Activated B cell treated with CpG ODN at 0.5 μM for 24 hours (primary cell): ENCODE measurements at regions not wholly inside any gene's neighbourhood (a gene's known extent, or its start where the extent isn't known, plus 50 kb on each side); places are given as distances from the start of the nearest gene placed in this dataset.
"Not testable (repeated sequence)": the region's sequence is repeated elsewhere in the genome, so short reads cannot be mapped to it uniquely, and the experiment has no call there.

Source experiments
- ATAC-seq: fragments of 200-7000 bp; cut with Tn5 transposase; one replicate; pipeline ENCODE4 v1.10.0; 2021; ENCODE audit warnings: low read depth, mild to moderate bottlenecking, moderate library complexity
- CTCF ChIA-PET: fragments of 350-600 bp; sonication (Branson Sonifier 250); formaldehyde crosslinking; loops from one replicate; lab custom pipeline; 2021; ENCODE audit warnings: antibody characterized with exemption; lab: Charles Lee
- POLR2A ChIA-PET: fragments of 350-600 bp; sonication (Branson Sonifier 250); formaldehyde crosslinking; loops from one replicate; lab custom pipeline; 2021; ENCODE audit warnings: antibody characterized with exemption; lab: Charles Lee
- DNase-seq: peaks from one replicate; pipeline ENCODE4 v3.0.0; 2022
- H3K27ac Mint-ChIP-seq: one replicate; pipeline ENCODE4 v1.8.0; 2020; ENCODE audit warnings: mixed read lengths
- H3K27me3 Mint-ChIP-seq: one replicate; pipeline ENCODE4 v1.8.0; 2021; ENCODE audit warnings: mixed read lengths
- H3K36me3 Mint-ChIP-seq: one replicate; pipeline ENCODE4 v1.8.0; 2021; ENCODE audit warnings: low read depth, mixed read lengths
- H3K4me1 Mint-ChIP-seq: one replicate; pipeline ENCODE4 v1.8.0; 2021; ENCODE audit warnings: mixed read lengths
- H3K4me3 Mint-ChIP-seq: one replicate; pipeline ENCODE4 v1.8.0; 2020; ENCODE audit warnings: mild to moderate bottlenecking, mixed read lengths
- H3K9me3 Mint-ChIP-seq: one replicate; pipeline ENCODE4 v1.8.0; 2020; ENCODE audit warnings: mixed read lengths
- intact Hi-C: fragments of 100-400 bp; cut with micrococcal nuclease; formaldehyde crosslinking; loops from one replicate; pipeline ENCODE4 v1.15.1; 2024
- TF ChIP-seq, protein P1 (sequence below): fragments of 200-600 bp; IDR thresholded peaks from one replicate; pipeline ENCODE4 v1.8.0; 2022; ENCODE audit warnings: antibody characterized with exemption, mild to moderate bottlenecking

DNA sequence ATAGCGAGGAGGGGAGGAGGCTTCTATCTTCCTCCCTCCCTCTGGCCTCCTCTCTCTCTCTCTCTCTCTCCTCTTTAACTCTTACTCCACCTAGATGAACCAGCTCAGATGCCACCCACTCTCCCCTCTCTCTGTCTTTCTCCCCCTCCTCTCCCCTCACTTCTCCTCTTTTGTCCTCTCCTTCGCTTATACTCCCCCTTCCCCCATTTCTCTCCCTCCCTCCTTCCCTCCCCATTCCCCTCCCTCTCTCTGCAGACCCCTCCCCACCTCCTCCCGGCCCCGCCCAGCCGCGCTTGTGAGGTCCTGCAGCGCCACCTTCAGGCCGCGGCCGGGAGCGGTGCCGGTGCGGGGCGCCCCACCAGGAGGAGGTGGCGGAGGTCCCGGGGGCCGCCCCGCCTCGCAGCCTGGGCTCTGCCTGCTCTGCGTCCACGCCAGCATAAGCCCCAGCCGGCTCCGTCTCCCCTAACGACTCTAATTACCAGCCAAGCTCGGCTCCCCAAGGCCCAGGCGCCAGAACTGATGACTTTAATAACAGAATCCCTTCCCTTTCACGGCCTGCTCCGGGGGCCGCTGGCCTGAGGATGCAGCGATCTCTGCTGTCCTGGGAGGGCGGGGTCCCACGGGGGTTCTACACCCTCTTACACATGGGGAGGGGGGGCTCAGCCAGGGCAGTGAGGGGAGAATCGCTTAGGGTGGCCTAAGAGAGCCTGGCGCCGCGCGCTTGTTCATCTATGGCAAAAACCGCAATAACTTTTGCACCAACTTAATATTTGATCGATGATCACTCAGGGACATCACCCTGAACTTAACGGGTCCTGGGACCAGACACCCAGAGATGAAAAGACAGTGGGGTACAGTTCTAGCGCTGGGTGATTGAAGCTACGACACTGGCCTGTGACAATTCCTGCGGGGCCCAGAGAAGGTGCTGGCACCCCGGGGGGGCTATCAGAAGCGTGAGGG lies 637.3 kb downstream of the MATN1 start:
- POLR2A ChIA-PET: no interaction called here
- Mint-ChIP-seq H3K4me3 (no peak overlapping the region), H3K27me3 (peaks cover 49% of the 10 kb centered on the region), H3K9me3 (peaks cover 2% of the 10 kb centered on the region), H3K27ac (no peak overlapping the region), H3K4me1 (peaks cover 2% of the 10 kb centered on the region), H3K36me3 (no peaks in the 10 kb centered on the region)
- DNase-seq (no peak), ATAC-seq (no peak)
- intact Hi-C loops: no loop called here
- TF ChIP-seq, protein P1, sequence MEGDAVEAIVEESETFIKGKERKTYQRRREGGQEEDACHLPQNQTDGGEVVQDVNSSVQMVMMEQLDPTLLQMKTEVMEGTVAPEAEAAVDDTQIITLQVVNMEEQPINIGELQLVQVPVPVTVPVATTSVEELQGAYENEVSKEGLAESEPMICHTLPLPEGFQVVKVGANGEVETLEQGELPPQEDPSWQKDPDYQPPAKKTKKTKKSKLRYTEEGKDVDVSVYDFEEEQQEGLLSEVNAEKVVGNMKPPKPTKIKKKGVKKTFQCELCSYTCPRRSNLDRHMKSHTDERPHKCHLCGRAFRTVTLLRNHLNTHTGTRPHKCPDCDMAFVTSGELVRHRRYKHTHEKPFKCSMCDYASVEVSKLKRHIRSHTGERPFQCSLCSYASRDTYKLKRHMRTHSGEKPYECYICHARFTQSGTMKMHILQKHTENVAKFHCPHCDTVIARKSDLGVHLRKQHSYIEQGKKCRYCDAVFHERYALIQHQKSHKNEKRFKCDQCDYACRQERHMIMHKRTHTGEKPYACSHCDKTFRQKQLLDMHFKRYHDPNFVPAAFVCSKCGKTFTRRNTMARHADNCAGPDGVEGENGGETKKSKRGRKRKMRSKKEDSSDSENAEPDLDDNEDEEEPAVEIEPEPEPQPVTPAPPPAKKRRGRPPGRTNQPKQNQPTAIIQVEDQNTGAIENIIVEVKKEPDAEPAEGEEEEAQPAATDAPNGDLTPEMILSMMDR: no peak
- CTCF ChIA-PET: no interaction called here

- ChIA-PET POLR2A (no interaction called here), CTCF (no interaction called here)
- Mint-ChIP-seq H3K4me3 (no peak overlapping the region), H3K36me3 (no peaks in the 10 kb centered on the region), H3K27me3 (peaks cover 49% of the 10 kb centered on the region), H3K9me3 (no peaks in the 10 kb centered on the region), H3K27ac (no peak overlapping the region), H3K4me1 (peaks cover 2% of the 10 kb centered on the region)
- TF ChIP-seq, protein P1: no peak
- intact Hi-C loops: no loop called here
- no peak for ATAC-seq
- no peak for DNase-seq
These were observed 638.3 kb downstream of the MATN1 start for GRCh38 chr1:30084909-30085571.

GRCh38 chr1:30083800-30084464 lies 639.5 kb downstream of the MATN1 start:
- intact Hi-C loops: no loop called here
- CTCF ChIA-PET: no interaction called here
- ATAC-seq: no peak
- Mint-ChIP-seq H3K27ac (no peak overlapping the region), H3K36me3 (no peaks in the 10 kb centered on the region), H3K27me3 (peaks cover 44% of the 10 kb centered on the region), H3K4me3 (no peak overlapping the region), H3K9me3 (no peaks in the 10 kb centered on the region), H3K4me1 (peaks cover 2% of the 10 kb centered on the region)
- no peak for DNase-seq
- POLR2A ChIA-PET: no interaction called here
- TF ChIP-seq, protein P1: no peak

DNA sequence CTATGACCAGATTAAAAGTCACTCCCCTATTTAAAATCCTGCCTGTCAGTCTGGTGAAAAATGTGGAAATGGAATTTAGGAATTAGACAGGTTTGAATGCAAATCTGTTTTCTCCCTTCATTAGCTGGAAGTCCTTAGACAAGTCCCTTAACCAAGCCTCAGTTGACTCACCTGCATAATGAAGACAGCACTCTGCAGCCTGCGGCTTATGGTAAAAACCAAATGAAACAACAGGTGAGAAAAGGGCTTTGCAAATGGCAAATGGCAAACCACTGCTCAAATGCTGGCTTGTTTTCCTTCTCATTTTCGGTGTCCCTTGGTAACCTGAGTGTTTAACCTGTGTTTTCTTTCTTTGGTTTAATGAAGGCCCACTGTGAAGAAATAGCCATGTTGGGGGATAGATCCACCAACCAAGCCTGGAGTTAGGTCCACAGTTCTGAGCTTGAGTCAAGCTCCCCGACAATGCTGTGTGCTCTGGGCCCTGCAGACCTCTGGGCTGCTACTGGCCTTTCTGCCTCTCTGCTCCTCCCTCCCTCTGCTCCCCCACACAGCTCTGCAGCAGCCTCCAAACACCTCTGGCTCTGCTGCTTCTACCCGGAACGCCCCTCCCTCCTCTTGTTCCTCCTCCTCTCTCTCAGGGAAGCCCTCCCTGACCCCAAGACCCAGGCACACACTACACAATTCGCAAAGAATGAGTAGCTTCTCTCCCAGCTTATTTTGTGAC lies 641.8 kb downstream of the MATN1 start:
- no peak overlapping the region for H3K4me3 Mint-ChIP-seq
- no peak overlapping the region for H3K27ac Mint-ChIP-seq
- H3K4me1 Mint-ChIP-seq: peaks cover 2% of the 10 kb centered on the region
- CTCF ChIA-PET: no interaction called here
- H3K9me3 Mint-ChIP-seq: no peaks in the 10 kb centered on the region
- TF ChIP-seq, protein P1: no peak
- intact Hi-C loops: no loop called here
- ATAC-seq (no peak), DNase-seq (no peak)
- peaks cover 32% of the 10 kb centered on the region for H3K27me3 Mint-ChIP-seq
- H3K36me3 Mint-ChIP-seq: no peaks in the 10 kb centered on the region
- POLR2A ChIA-PET: no interaction called here

GRCh38 chr1:30075916-30076315 lies 647.5 kb downstream of the MATN1 start:
- H3K36me3 Mint-ChIP-seq, CTCF ChIA-PET, intact Hi-C loops, ATAC-seq, H3K9me3 Mint-ChIP-seq, H3K4me1 Mint-ChIP-seq, H3K27me3 Mint-ChIP-seq, H3K27ac Mint-ChIP-seq, DNase-seq, POLR2A ChIA-PET, H3K4me3 Mint-ChIP-seq: not testable (repeated sequence)
